ENCODE measurements at regions not wholly inside any gene's neighbourhood (a gene's known extent, or its start where the extent isn't known, plus 50 kb on each side); places are given as distances from the start of the nearest gene placed in this dataset.

- TF ChIP-seq, protein P1, sequence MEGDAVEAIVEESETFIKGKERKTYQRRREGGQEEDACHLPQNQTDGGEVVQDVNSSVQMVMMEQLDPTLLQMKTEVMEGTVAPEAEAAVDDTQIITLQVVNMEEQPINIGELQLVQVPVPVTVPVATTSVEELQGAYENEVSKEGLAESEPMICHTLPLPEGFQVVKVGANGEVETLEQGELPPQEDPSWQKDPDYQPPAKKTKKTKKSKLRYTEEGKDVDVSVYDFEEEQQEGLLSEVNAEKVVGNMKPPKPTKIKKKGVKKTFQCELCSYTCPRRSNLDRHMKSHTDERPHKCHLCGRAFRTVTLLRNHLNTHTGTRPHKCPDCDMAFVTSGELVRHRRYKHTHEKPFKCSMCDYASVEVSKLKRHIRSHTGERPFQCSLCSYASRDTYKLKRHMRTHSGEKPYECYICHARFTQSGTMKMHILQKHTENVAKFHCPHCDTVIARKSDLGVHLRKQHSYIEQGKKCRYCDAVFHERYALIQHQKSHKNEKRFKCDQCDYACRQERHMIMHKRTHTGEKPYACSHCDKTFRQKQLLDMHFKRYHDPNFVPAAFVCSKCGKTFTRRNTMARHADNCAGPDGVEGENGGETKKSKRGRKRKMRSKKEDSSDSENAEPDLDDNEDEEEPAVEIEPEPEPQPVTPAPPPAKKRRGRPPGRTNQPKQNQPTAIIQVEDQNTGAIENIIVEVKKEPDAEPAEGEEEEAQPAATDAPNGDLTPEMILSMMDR (conservative IDR thresholded peaks at IDR 0.05; ENCODE audit: low read length), result no peak
- no peak for TF ChIP-seq EZH2phosphoT487 (IDR thresholded peaks at IDR 0.05; ENCODE audit: borderline replicate concordance)
These were observed 80.4 kb downstream of the TBXT start for GRCh38 chr6:166087246-166087645.
